AG04450 (cell line): ENCODE measurements at regions not wholly inside any gene's neighbourhood (a gene's known extent, or its start where the extent isn't known, plus 50 kb on each side); places are given as distances from the start of the nearest gene placed in this dataset.

ENCODE experiments used
- CTCF ChIA-PET: fragments of 300-600, 350-600 bp; formaldehyde crosslinking; extraction: SDS; loops from one replicate; lab custom pipeline; 2022; ENCODE audit warnings: antibody characterized with exemption, inconsistent platforms; lab: Charles Lee
- POLR2A ChIA-PET: fragments of 350-600 bp; formaldehyde crosslinking; extraction: SDS; loops from one replicate; lab custom pipeline; 2021; ENCODE audit warnings: antibody characterized with exemption, inconsistent platforms; lab: Yijun Ruan, JAX
- DNase-seq: peaks from one replicate; pipeline ENCODE4 v3.0.0-alpha.2; 2011; ENCODE audit warnings: low read depth, low spot score
- H3K27ac ChIP-seq: one replicate; pipeline ENCODE4 v1.5.1; 2012; ENCODE audit warnings: low read depth, low read length, control low read depth
- H3K27me3 ChIP-seq: one replicate; pipeline ENCODE4 v1.6.0; 2012; ENCODE audit warnings: low read length; ENCODE audit not compliant: control insufficient read depth, insufficient read depth
- H3K4me3 ChIP-seq: 2 replicates; pipeline ENCODE4 v1.5.1; 2011; ENCODE audit warnings: mild to moderate bottlenecking, low read depth, low read length, control low read depth
- H3K9me3 ChIP-seq: 2 replicates; pipeline ENCODE4 v1.5.1; 2012; ENCODE audit warnings: low read length; ENCODE audit not compliant: control insufficient read depth, insufficient read depth
- CTCF ChIP-seq: IDR thresholded peaks from 2 replicates; pipeline ENCODE4 v1.5.1; 2011; ENCODE audit warnings: low read depth, low read length, control low read depth, inconsistent platforms

DNA sequence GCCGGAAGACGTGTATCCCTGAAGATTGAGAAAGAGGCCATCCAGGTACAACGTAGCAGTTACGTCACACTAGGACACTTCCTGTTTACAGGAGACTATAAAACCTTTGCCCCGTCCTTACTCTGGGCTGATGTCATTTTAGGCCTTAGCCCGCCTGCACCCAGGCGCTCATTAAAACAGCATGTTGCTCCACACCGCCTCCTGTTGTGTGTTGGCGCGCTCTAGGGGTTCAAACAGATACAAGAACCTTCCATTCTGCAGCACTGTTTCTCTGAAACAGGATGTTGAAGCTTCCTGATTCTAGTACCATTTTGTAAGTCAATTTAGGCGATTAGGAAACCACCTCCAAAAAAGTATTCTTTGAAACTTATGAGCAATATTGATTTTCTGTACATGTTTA is 722.1 kb downstream of the PCDH7 start:
- CTCF ChIA-PET = interaction anchor here (0.9 kb wide), 1 partner anchor 728 kb away, joined by 3 read pairs; no protein-coding TSS in a partner anchor
- POLR2A ChIA-PET = no interaction called here

GRCh38 chr4:31445526-31445925 is 725.4 kb downstream of the PCDH7 start:
- CTCF ChIA-PET = no interaction called here

More for the DNA sequence above, 722.1 kb downstream of the PCDH7 start:
- no peak overlapping the region for H3K4me3 ChIP-seq
- TF ChIP-seq CTCF = no peak
- H3K27me3 ChIP-seq = no peaks in the 10 kb centered on the region
- no peak for DNase-seq
- H3K9me3 ChIP-seq = no peaks in the 10 kb centered on the region
- no peak overlapping the region for H3K27ac ChIP-seq

GRCh38 chr4:31455612-31456011 is 735.4 kb downstream of the PCDH7 start:
- POLR2A ChIA-PET = no interaction called here
- H3K4me3 ChIP-seq = no peak overlapping the region
- H3K27ac ChIP-seq = no peak overlapping the region
- CTCF ChIA-PET = no interaction called here
- DNase-seq = no peak
- no peak for TF ChIP-seq CTCF
- H3K9me3 ChIP-seq = no peaks in the 10 kb centered on the region
- no peaks in the 10 kb centered on the region for H3K27me3 ChIP-seq

More at GRCh38 chr4:31445526-31445925, 725.4 kb downstream of the PCDH7 start:
- no peak for TF ChIP-seq CTCF
- no peak overlapping the region for H3K4me3 ChIP-seq
- no peaks in the 10 kb centered on the region for H3K9me3 ChIP-seq
- no peak overlapping the region for H3K27ac ChIP-seq
- no peaks in the 10 kb centered on the region for H3K27me3 ChIP-seq
- no peak for DNase-seq
- POLR2A ChIA-PET = no interaction called here

- TF ChIP-seq CTCF = no peak
- Histone ChIP-seq H3K27me3 (no peaks in the 10 kb centered on the region), H3K9me3 (no peaks in the 10 kb centered on the region), H3K4me3 (no peak overlapping the region), H3K27ac (no peak overlapping the region)
- DNase-seq = no peak
- CTCF ChIA-PET = no interaction called here
- POLR2A ChIA-PET = no interaction called here
Observed at GRCh38 chr4:31458813-31459212, 738.6 kb downstream of the PCDH7 start.

- CTCF ChIA-PET = no interaction called here
- Histone ChIP-seq H3K4me3 (no peak overlapping the region), H3K9me3 (no peaks in the 10 kb centered on the region), H3K27me3 (no peaks in the 10 kb centered on the region), H3K27ac (no peak overlapping the region)
- no peak for TF ChIP-seq CTCF
- DNase-seq = no peak
- POLR2A ChIA-PET = no interaction called here
Observed at GRCh38 chr4:31461421-31461820, 741.3 kb downstream of the PCDH7 start.
